GM12878 (cell line): ENCODE measurements at regions not wholly inside any gene's neighbourhood (a gene's known extent, or its start where the extent isn't known, plus 50 kb on each side); places are given as distances from the start of the nearest gene placed in this dataset.

Experiments
- KDM1A ChIP-seq: fragments of 200-600 bp; sonication (generic); IDR thresholded peaks from 2 replicates; pipeline ENCODE4 v1.6.1; 2016; ENCODE audit warnings: borderline replicate concordance
- KLF5 ChIP-seq: fragments of 450-650 bp; IDR thresholded peaks from 2 replicates; pipeline ENCODE4 v1.6.1; 2014; ENCODE audit warnings: mild to moderate bottlenecking; ENCODE audit not compliant: partially characterized antibody
- RBBP5 ChIP-seq: fragments of 200-600 bp; sonication (generic); conservative IDR thresholded peaks from 2 replicates; pipeline ENCODE4 v1.6.1; 2016
- SMAD1 ChIP-seq: fragments of 450-650 bp; IDR thresholded peaks from 2 replicates; pipeline ENCODE4 v1.6.1; 2018; ENCODE audit warnings: mild to moderate bottlenecking, low read depth; ENCODE audit not compliant: partially characterized antibody
- SP1 ChIP-seq: IDR thresholded peaks from one replicate; pipeline ENCODE4 v1.6.1; 2011; ENCODE audit warnings: low read depth, low read length
- SPI1 ChIP-seq: IDR thresholded peaks from 2 replicates; pipeline ENCODE4 v1.6.1; 2011; ENCODE audit warnings: low read depth, mild to moderate bottlenecking, low read length, moderate library complexity, borderline replicate concordance; ENCODE audit not compliant: insufficient read depth
- ZSCAN29 ChIP-seq: fragments of 450-650 bp; IDR thresholded peaks from 2 replicates; pipeline ENCODE4 v1.6.1; 2017; ENCODE audit warnings: mild to moderate bottlenecking, moderate library complexity
- TF ChIP-seq, protein P1 (sequence below): fragments of 150-350 bp; IDR thresholded peaks from 2 replicates; pipeline ENCODE4 v1.6.1; 2016; ENCODE audit warnings: low read depth, low read length
- TF ChIP-seq, protein P2 (sequence below): fragments of 450-650 bp; IDR thresholded peaks from 2 replicates; pipeline ENCODE4 v1.6.1; 2017; ENCODE audit warnings: low read depth, mild to moderate bottlenecking, moderate library complexity
- TF ChIP-seq, protein P3 (sequence below): IDR thresholded peaks from 2 replicates; pipeline ENCODE4 v1.6.1; 2012; ENCODE audit warnings: low read depth, low read length, improper control_type of control experiment
- TF ChIP-seq, protein P4 (sequence below): fragments of 450-650 bp; IDR thresholded peaks from 2 replicates; pipeline ENCODE4 v1.6.1; 2016; ENCODE audit warnings: mild to moderate bottlenecking
- TF ChIP-seq, protein P5 (sequence below): IDR thresholded peaks from 2 replicates; pipeline ENCODE4 v1.6.1; 2012; ENCODE audit warnings: mild to moderate bottlenecking, low read depth, low read length
- TF ChIP-seq, protein P6 (sequence below): fragments of 450-650 bp; IDR thresholded peaks from 2 replicates; pipeline ENCODE4 v1.6.1; 2017; ENCODE audit warnings: mild to moderate bottlenecking, moderate library complexity

DNA sequence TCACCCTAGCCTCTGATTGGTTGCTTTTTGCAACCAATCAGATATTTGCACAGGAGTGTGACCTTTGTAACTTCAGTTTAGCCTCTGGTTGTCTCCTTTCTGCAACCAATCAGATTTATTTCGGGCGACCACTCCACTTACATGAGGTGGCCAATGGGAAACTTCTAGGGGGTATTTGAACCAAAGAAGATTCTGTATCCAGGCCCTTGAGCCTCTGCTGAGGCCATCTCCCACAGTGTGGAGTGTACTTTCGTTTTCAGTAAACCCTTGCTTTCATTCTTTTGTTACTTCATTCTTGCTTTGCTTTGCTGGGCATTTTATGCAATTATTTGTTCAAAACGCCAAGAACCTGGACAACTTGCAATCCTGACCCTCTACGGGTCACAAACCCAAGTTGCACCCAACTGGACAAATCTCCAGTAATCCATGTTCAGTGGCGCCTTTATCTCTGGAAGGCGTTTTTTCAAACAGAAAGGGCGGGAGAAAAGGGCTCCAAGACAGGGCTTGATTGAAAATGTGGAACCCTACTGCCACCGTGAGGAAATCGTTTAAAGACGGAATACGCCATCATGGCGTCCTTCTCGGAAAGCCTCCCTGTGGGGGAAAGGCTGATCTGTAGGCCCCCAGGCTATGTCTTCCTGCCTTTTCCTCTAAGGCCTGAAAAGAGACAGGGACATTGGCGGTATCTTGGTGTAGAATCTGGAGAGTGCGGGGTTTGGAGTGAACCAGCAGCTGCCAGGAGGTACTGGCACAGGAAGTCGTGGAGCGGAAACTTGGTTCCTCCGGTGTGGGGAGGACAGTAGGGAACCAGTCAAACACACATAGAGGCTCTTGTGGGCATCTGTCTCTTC, 184.6 kb downstream of the OR13H1 start (continued):
- TF ChIP-seq, protein P1, sequence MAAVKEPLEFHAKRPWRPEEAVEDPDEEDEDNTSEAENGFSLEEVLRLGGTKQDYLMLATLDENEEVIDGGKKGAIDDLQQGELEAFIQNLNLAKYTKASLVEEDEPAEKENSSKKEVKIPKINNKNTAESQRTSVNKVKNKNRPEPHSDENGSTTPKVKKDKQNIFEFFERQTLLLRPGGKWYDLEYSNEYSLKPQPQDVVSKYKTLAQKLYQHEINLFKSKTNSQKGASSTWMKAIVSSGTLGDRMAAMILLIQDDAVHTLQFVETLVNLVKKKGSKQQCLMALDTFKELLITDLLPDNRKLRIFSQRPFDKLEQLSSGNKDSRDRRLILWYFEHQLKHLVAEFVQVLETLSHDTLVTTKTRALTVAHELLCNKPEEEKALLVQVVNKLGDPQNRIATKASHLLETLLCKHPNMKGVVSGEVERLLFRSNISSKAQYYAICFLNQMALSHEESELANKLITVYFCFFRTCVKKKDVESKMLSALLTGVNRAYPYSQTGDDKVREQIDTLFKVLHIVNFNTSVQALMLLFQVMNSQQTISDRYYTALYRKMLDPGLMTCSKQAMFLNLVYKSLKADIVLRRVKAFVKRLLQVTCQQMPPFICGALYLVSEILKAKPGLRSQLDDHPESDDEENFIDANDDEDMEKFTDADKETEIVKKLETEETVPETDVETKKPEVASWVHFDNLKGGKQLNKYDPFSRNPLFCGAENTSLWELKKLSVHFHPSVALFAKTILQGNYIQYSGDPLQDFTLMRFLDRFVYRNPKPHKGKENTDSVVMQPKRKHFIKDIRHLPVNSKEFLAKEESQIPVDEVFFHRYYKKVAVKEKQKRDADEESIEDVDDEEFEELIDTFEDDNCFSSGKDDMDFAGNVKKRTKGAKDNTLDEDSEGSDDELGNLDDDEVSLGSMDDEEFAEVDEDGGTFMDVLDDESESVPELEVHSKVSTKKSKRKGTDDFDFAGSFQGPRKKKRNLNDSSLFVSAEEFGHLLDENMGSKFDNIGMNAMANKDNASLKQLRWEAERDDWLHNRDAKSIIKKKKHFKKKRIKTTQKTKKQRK = no peak
- TF ChIP-seq, protein P2, sequence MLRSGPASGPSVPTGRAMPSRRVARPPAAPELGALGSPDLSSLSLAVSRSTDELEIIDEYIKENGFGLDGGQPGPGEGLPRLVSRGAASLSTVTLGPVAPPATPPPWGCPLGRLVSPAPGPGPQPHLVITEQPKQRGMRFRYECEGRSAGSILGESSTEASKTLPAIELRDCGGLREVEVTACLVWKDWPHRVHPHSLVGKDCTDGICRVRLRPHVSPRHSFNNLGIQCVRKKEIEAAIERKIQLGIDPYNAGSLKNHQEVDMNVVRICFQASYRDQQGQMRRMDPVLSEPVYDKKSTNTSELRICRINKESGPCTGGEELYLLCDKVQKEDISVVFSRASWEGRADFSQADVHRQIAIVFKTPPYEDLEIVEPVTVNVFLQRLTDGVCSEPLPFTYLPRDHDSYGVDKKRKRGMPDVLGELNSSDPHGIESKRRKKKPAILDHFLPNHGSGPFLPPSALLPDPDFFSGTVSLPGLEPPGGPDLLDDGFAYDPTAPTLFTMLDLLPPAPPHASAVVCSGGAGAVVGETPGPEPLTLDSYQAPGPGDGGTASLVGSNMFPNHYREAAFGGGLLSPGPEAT = peak; percentile 66; the same call in 1 of the 2 replicates
- TF ChIP-seq SPI1 (no peak), RBBP5 (no peak), KLF5 (no peak), SMAD1 (no peak), KDM1A (no peak), SP1 (no peak), ZSCAN29 (0 out of 2 replicates have a peak, but pooled peaks have one; percentile 40)
- TF ChIP-seq, protein P3, sequence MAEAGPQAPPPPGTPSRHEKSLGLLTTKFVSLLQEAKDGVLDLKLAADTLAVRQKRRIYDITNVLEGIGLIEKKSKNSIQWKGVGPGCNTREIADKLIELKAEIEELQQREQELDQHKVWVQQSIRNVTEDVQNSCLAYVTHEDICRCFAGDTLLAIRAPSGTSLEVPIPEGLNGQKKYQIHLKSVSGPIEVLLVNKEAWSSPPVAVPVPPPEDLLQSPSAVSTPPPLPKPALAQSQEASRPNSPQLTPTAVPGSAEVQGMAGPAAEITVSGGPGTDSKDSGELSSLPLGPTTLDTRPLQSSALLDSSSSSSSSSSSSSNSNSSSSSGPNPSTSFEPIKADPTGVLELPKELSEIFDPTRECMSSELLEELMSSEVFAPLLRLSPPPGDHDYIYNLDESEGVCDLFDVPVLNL = no peak
- TF ChIP-seq, protein P4, sequence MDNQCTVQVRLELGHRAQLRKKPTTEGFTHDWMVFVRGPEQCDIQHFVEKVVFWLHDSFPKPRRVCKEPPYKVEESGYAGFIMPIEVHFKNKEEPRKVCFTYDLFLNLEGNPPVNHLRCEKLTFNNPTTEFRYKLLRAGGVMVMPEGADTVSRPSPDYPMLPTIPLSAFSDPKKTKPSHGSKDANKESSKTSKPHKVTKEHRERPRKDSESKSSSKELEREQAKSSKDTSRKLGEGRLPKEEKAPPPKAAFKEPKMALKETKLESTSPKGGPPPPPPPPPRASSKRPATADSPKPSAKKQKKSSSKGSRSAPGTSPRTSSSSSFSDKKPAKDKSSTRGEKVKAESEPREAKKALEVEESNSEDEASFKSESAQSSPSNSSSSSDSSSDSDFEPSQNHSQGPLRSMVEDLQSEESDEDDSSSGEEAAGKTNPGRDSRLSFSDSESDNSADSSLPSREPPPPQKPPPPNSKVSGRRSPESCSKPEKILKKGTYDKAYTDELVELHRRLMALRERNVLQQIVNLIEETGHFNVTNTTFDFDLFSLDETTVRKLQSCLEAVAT = no peak; the same call in 1 of the 2 replicates
- TF ChIP-seq, protein P5, sequence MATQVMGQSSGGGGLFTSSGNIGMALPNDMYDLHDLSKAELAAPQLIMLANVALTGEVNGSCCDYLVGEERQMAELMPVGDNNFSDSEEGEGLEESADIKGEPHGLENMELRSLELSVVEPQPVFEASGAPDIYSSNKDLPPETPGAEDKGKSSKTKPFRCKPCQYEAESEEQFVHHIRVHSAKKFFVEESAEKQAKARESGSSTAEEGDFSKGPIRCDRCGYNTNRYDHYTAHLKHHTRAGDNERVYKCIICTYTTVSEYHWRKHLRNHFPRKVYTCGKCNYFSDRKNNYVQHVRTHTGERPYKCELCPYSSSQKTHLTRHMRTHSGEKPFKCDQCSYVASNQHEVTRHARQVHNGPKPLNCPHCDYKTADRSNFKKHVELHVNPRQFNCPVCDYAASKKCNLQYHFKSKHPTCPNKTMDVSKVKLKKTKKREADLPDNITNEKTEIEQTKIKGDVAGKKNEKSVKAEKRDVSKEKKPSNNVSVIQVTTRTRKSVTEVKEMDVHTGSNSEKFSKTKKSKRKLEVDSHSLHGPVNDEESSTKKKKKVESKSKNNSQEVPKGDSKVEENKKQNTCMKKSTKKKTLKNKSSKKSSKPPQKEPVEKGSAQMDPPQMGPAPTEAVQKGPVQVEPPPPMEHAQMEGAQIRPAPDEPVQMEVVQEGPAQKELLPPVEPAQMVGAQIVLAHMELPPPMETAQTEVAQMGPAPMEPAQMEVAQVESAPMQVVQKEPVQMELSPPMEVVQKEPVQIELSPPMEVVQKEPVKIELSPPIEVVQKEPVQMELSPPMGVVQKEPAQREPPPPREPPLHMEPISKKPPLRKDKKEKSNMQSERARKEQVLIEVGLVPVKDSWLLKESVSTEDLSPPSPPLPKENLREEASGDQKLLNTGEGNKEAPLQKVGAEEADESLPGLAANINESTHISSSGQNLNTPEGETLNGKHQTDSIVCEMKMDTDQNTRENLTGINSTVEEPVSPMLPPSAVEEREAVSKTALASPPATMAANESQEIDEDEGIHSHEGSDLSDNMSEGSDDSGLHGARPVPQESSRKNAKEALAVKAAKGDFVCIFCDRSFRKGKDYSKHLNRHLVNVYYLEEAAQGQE = no peak
- TF ChIP-seq, protein P6, sequence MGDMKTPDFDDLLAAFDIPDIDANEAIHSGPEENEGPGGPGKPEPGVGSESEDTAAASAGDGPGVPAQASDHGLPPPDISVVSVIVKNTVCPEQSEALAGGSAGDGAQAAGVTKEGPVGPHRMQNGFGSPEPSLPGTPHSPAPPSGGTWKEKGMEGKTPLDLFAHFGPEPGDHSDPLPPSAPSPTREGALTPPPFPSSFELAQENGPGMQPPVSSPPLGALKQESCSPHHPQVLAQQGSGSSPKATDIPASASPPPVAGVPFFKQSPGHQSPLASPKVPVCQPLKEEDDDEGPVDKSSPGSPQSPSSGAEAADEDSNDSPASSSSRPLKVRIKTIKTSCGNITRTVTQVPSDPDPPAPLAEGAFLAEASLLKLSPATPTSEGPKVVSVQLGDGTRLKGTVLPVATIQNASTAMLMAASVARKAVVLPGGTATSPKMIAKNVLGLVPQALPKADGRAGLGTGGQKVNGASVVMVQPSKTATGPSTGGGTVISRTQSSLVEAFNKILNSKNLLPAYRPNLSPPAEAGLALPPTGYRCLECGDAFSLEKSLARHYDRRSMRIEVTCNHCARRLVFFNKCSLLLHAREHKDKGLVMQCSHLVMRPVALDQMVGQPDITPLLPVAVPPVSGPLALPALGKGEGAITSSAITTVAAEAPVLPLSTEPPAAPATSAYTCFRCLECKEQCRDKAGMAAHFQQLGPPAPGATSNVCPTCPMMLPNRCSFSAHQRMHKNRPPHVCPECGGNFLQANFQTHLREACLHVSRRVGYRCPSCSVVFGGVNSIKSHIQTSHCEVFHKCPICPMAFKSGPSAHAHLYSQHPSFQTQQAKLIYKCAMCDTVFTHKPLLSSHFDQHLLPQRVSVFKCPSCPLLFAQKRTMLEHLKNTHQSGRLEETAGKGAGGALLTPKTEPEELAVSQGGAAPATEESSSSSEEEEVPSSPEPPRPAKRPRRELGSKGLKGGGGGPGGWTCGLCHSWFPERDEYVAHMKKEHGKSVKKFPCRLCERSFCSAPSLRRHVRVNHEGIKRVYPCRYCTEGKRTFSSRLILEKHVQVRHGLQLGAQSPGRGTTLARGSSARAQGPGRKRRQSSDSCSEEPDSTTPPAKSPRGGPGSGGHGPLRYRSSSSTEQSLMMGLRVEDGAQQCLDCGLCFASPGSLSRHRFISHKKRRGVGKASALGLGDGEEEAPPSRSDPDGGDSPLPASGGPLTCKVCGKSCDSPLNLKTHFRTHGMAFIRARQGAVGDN = no peak
